SK-N-SH treated with all-trans-retinoic acid at 6 μM for 48 hours (cell line): ENCODE measurements at regions not wholly inside any gene's neighbourhood (a gene's known extent, or its start where the extent isn't known, plus 50 kb on each side); places are given as distances from the start of the nearest gene placed in this dataset.

Experiments
- ATAC-seq: fragments of 200-7000 bp; cut with Tn5 transposase; 3 replicates; pipeline ENCODE4 v1.9.1; 2020; ENCODE audit warnings: mild to moderate bottlenecking, moderate library complexity
- ARNTL ChIP-seq: fragments of 450-650 bp; formaldehyde crosslinking; IDR thresholded peaks from 2 replicates; pipeline ENCODE4 v1.5.0; 2020; ENCODE audit warnings: low read depth, mild to moderate bottlenecking, moderate library complexity, borderline replicate concordance
- BACH2 ChIP-seq: fragments of 250-450 bp; sonication (Bioruptor Pico); IDR thresholded peaks from 2 replicates; pipeline ENCODE4 v1.9.0; 2021; ENCODE audit warnings: mild to moderate bottlenecking, borderline replicate concordance
- CREB5 ChIP-seq: fragments of 250-450 bp; sonication (Bioruptor Pico); IDR thresholded peaks from 2 replicates; pipeline ENCODE4 v1.5.1; 2020; ENCODE audit warnings: low read depth, mild to moderate bottlenecking, moderate library complexity
- CSDC2 ChIP-seq: fragments of 250-450 bp; sonication (Bioruptor Pico); IDR thresholded peaks from 2 replicates; pipeline ENCODE4 v1.5.0; 2020; ENCODE audit warnings: mild to moderate bottlenecking, moderate library complexity
- CSRNP3 ChIP-seq: fragments of 250-450 bp; sonication (Bioruptor Pico); IDR thresholded peaks from 2 replicates; pipeline ENCODE4 v1.5.1; 2021; ENCODE audit warnings: mild to moderate bottlenecking, moderate library complexity
- ESRRG ChIP-seq: fragments of 250-450 bp; sonication (Bioruptor Pico); IDR thresholded peaks from 2 replicates; pipeline ENCODE4 v1.6.1; 2021; ENCODE audit warnings: mild to moderate bottlenecking
- GLIS3 ChIP-seq: fragments of 250-450 bp; sonication (Bioruptor Pico); IDR thresholded peaks from 2 replicates; pipeline ENCODE4 v1.5.0; 2020; ENCODE audit warnings: mild to moderate bottlenecking, moderate library complexity
- OSR1 ChIP-seq: fragments of 250-450 bp; sonication (Bioruptor Pico); IDR thresholded peaks from 2 replicates; pipeline ENCODE4 v1.8.0; 2022; ENCODE audit warnings: moderate library complexity, mild to moderate bottlenecking, inconsistent platforms
- POU6F1 ChIP-seq: fragments of 250-450 bp; sonication (Bioruptor Pico); IDR thresholded peaks from 2 replicates; pipeline ENCODE4 v1.8.0; 2021; ENCODE audit warnings: low read depth, mild to moderate bottlenecking, moderate library complexity, borderline replicate concordance
- PPARA ChIP-seq: fragments of 250-450 bp; sonication (Bioruptor Pico); IDR thresholded peaks from 2 replicates; pipeline ENCODE4 v1.5.0; 2020; ENCODE audit warnings: mild to moderate bottlenecking, borderline replicate concordance
- RARB ChIP-seq: fragments of 250-450 bp; sonication (Bioruptor Pico); IDR thresholded peaks from 2 replicates; pipeline ENCODE4 v1.8.0; 2021; ENCODE audit warnings: mild to moderate bottlenecking, moderate library complexity
- TCF4 ChIP-seq: fragments of 250-450 bp; sonication (Bioruptor Pico); IDR thresholded peaks from 2 replicates; pipeline ENCODE4 v1.8.0; 2021; ENCODE audit warnings: mild to moderate bottlenecking, moderate library complexity, borderline replicate concordance
- TOX ChIP-seq: fragments of 250-450 bp; sonication (Bioruptor Pico); IDR thresholded peaks from 2 replicates; pipeline ENCODE4 v1.8.0; 2021; ENCODE audit warnings: mild to moderate bottlenecking, moderate library complexity, borderline replicate concordance
- ZC3H10 ChIP-seq: fragments of 250-450 bp; sonication (Bioruptor Pico); IDR thresholded peaks from 2 replicates; pipeline ENCODE4 v1.5.1; 2021; ENCODE audit warnings: mild to moderate bottlenecking, moderate library complexity
- ZFP3 ChIP-seq: fragments of 250-450 bp; sonication (Bioruptor Pico); IDR thresholded peaks from 2 replicates; pipeline ENCODE4 v1.5.0; 2020; ENCODE audit warnings: mild to moderate bottlenecking, moderate library complexity
- ZNF565 ChIP-seq: fragments of 450-650 bp; formaldehyde crosslinking; conservative IDR thresholded peaks from 2 replicates; pipeline ENCODE4 v1.5.0; 2020; ENCODE audit warnings: low read depth, mild to moderate bottlenecking, moderate library complexity
- ZNF70 ChIP-seq: fragments of 450-650 bp; formaldehyde crosslinking; IDR thresholded peaks from 2 replicates; pipeline ENCODE4 v1.5.0; 2020; ENCODE audit warnings: mild to moderate bottlenecking, moderate library complexity
- ZNF8 ChIP-seq: fragments of 450-650 bp; formaldehyde crosslinking; IDR thresholded peaks from 2 replicates; pipeline ENCODE4 v1.5.0; 2020; ENCODE audit warnings: mild to moderate bottlenecking, moderate library complexity
- TF ChIP-seq, protein P1 (sequence below): fragments of 250-450 bp; sonication (Bioruptor Pico); IDR thresholded peaks from 2 replicates; pipeline ENCODE4 v1.5.0; 2020; ENCODE audit warnings: mild to moderate bottlenecking, moderate library complexity

- no peak for TF ChIP-seq CSRNP3
- no peak for TF ChIP-seq ZFP3 (CRISPR knock-in tag)
- TF ChIP-seq ZNF8 (CRISPR knock-in tag): no peak
- TF ChIP-seq BACH2 (CRISPR knock-in tag): no peak
- no peak for TF ChIP-seq OSR1 (CRISPR knock-in tag)
- no peak for TF ChIP-seq GLIS3
- TF ChIP-seq ZC3H10 (CRISPR knock-in tag): no peak
- TF ChIP-seq, all 23 proteins: peak for 0
- no peak for ATAC-seq
Measured at GRCh38 chr18:71994273-71994672, 549.9 kb downstream of the CBLN2 start.

GRCh38 chr18:71989616-71990015 lies 554.5 kb downstream of the CBLN2 start:
- TF ChIP-seq TCF4 (CRISPR knock-in tag) (no peak), ARNTL (CRISPR knock-in tag) (no peak), PPARA (no peak), CSDC2 (CRISPR knock-in tag) (no peak), ZC3H10 (CRISPR knock-in tag) (no peak), ESRRG (CRISPR knock-in tag) (no peak), ZNF8 (CRISPR knock-in tag) (no peak), TOX (CRISPR knock-in tag) (no peak), RARB (CRISPR knock-in tag) (no peak)
- TF ChIP-seq, all 23 proteins: peak for 0
- ATAC-seq: no peak

- TF ChIP-seq TCF4 (CRISPR knock-in tag) (no peak), TOX (CRISPR knock-in tag) (no peak), ZC3H10 (CRISPR knock-in tag) (no peak), ZFP3 (CRISPR knock-in tag) (no peak), BACH2 (CRISPR knock-in tag) (no peak), ZNF565 (CRISPR knock-in tag) (no peak), CSRNP3 (no peak), PPARA (no peak), POU6F1 (no peak), GLIS3 (no peak)
- TF ChIP-seq, protein P1, sequence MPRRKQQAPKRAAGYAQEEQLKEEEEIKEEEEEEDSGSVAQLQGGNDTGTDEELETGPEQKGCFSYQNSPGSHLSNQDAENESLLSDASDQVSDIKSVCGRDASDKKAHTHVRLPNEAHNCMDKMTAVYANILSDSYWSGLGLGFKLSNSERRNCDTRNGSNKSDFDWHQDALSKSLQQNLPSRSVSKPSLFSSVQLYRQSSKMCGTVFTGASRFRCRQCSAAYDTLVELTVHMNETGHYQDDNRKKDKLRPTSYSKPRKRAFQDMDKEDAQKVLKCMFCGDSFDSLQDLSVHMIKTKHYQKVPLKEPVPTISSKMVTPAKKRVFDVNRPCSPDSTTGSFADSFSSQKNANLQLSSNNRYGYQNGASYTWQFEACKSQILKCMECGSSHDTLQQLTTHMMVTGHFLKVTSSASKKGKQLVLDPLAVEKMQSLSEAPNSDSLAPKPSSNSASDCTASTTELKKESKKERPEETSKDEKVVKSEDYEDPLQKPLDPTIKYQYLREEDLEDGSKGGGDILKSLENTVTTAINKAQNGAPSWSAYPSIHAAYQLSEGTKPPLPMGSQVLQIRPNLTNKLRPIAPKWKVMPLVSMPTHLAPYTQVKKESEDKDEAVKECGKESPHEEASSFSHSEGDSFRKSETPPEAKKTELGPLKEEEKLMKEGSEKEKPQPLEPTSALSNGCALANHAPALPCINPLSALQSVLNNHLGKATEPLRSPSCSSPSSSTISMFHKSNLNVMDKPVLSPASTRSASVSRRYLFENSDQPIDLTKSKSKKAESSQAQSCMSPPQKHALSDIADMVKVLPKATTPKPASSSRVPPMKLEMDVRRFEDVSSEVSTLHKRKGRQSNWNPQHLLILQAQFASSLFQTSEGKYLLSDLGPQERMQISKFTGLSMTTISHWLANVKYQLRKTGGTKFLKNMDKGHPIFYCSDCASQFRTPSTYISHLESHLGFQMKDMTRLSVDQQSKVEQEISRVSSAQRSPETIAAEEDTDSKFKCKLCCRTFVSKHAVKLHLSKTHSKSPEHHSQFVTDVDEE (CRISPR knock-in tag): no peak
Measured at GRCh38 chr18:71986351-71987050, 557.6 kb downstream of the CBLN2 start.

DNA sequence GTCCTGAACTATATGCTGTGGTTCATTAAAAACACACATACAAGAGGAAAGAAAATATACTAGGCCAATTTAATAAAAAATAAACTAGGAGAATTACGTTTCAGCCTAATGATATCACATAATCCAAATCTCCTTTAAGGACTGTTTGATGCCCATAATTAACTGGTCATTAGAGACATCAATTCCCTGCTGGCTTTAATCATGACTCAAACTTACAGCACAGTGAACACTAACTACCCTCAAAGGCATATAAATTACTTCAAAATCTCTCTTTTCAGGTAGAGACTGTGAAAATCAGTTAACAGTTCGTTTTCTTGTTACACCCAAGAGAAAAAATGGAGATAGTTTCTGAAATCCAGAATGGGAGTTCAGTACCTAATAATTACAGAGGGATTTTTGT lies 567.4 kb downstream of the CBLN2 start:
- no peak for ATAC-seq
- no peak for TF ChIP-seq POU6F1
- TF ChIP-seq ZNF70 (CRISPR knock-in tag): no peak
- TF ChIP-seq ESRRG (CRISPR knock-in tag): no peak
- TF ChIP-seq CREB5 (CRISPR knock-in tag): no peak
- TF ChIP-seq ZC3H10 (CRISPR knock-in tag): no peak
- TF ChIP-seq GLIS3: no peak
- TF ChIP-seq, protein P1 (CRISPR knock-in tag): no peak

More at GRCh38 chr18:71986351-71987050, 557.6 kb downstream of the CBLN2 start:
- no peak for ATAC-seq
